GM10248 (cell line): ENCODE measurements at regions not wholly inside any gene's neighbourhood (a gene's known extent, or its start where the extent isn't known, plus 50 kb on each side); places are given as distances from the start of the nearest gene placed in this dataset.

Experiments
- CTCF ChIA-PET: fragments of 300-600 bp; sonication (Branson Sonifier 250); formaldehyde crosslinking; extraction: SDS; loops from one replicate; lab custom pipeline; 2021; ENCODE audit warnings: antibody characterized with exemption; lab: Yijun Ruan, JAX
- POLR2A ChIA-PET: fragments of 350-650 bp; sonication (Branson Sonifier 250); formaldehyde crosslinking; extraction: SDS; loops from one replicate; lab custom pipeline; 2020; ENCODE audit warnings: antibody characterized with exemption; lab: Yijun Ruan, JAX
- DNase-seq: peaks from one replicate; pipeline ENCODE4 v3.0.0; 2012; ENCODE audit errors: extremely low spot score
- TF ChIP-seq, protein P1 (sequence below): IDR thresholded peaks from 2 replicates; pipeline ENCODE4 v1.5.1; 2012; ENCODE audit warnings: mild to moderate bottlenecking, low read depth; ENCODE audit errors: extremely low read depth, missing control alignments, control extremely low read depth

DNA sequence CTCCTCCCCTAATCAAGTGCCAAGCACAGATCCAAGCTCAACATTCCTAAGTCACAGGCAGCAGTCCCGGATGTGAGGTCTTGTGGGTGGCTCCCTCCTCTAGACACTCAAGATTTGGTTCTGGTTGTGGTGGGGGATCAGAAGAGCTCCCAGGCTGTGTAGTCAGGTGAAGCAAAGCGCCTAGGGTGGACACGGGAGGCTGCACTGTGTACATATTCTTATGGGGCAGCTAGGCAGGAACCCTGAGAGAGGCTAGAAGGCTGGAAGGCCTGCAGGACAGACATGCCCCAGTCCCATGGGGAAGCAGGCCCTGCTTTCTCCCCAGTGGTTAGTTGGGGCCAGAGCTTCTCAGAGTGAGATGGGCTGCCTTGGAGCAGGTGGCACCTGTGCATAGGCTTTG is 118.9 kb downstream of the DDX3Y start:
- CTCF ChIA-PET: no interaction called here
- TF ChIP-seq, protein P1, sequence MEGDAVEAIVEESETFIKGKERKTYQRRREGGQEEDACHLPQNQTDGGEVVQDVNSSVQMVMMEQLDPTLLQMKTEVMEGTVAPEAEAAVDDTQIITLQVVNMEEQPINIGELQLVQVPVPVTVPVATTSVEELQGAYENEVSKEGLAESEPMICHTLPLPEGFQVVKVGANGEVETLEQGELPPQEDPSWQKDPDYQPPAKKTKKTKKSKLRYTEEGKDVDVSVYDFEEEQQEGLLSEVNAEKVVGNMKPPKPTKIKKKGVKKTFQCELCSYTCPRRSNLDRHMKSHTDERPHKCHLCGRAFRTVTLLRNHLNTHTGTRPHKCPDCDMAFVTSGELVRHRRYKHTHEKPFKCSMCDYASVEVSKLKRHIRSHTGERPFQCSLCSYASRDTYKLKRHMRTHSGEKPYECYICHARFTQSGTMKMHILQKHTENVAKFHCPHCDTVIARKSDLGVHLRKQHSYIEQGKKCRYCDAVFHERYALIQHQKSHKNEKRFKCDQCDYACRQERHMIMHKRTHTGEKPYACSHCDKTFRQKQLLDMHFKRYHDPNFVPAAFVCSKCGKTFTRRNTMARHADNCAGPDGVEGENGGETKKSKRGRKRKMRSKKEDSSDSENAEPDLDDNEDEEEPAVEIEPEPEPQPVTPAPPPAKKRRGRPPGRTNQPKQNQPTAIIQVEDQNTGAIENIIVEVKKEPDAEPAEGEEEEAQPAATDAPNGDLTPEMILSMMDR: no peak
- POLR2A ChIA-PET: no interaction called here
- no peak for DNase-seq

DNA sequence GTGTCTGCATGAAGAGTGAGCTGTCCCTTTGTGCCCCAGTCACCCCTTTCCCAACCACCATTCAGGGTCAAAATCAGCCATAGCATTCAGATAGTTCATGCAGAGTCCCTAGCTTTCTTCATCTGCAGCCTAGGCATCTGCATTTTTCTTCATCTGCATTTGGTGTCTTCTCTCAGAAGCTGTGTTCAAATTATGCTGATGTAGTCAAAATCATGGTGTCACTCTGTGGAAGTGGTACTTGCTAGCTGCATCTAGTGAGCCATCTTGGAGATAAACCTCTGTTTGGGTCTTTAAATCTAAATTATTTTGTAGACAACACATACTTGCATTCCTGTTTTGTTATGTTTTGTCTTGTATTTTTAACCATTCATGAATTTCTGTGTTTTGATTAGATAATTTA is 119.8 kb downstream of the DDX3Y start:
- POLR2A ChIA-PET: no interaction called here
- TF ChIP-seq, protein P1: no peak
- CTCF ChIA-PET: no interaction called here
- no peak for DNase-seq

DNA sequence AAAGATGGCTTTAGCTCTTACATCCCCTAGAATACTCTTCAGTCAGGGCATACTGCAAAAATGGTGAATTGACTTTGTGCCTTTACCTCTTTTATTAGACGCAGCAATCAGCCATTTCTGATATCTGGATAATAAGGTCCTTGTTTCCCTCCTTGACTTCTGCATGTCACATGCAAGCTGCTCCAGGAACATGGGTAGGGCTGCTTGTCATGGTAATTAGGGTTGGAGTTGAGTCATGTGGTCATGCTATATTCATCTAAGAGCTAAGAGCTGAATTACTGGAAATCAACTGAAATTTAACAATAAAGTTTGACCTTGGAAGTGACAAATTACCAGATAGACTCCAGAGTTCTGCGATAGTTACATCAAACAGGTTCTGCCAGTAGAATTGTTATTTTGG is 122.2 kb downstream of the DDX3Y start:
- TF ChIP-seq, protein P1: no peak
- CTCF ChIA-PET: interaction anchor here (2.3 kb wide), 1 partner anchor 14 kb away, joined by 7 read pairs; no protein-coding TSS in a partner anchor
- no peak for DNase-seq
- POLR2A ChIA-PET: no interaction called here

DNA sequence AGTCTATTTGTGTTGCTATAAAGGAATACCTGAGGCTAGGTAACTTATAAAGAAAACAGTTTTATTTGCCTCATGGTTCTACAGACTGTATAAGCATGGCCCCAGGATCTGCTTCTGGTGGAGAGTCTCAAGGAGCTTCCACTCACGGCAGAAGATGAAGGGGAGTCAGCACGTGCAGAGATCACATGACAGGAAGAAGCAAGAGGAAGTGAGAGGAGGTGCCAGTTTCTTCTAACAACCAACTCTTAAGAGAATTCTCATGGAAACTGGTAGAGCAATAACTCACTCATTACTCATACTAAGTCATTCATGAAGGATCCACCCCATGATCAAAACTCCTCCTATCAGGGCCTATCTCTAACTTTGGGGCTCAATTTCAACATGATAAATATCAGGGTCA is 135.6 kb downstream of the DDX3Y start:
- TF ChIP-seq, protein P1: no peak
- ChIA-PET CTCF (no interaction called here), POLR2A (no interaction called here)
- DNase-seq: no peak

DNA sequence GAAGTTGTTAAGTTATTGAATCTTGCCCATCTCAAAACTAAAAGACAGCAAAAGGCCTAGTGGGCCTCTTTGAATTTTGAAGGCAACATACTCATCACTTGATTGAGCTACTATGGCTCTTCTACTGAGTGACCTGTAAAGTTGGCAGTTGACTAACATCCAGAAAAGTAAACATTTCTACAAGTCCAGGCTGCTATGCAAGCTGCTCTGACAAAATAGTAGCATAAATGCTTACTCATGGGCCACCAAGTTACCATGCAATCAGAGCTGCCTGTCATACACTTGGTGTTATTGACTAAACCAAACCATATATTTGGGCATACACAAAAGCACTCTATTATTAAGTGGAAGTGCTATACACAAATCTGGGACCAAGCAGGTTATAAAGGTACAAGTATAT is 148.8 kb downstream of the DDX3Y start:
- CTCF ChIA-PET: no interaction called here
- TF ChIP-seq, protein P1: no peak
- POLR2A ChIA-PET: no interaction called here
- no peak for DNase-seq

DNA sequence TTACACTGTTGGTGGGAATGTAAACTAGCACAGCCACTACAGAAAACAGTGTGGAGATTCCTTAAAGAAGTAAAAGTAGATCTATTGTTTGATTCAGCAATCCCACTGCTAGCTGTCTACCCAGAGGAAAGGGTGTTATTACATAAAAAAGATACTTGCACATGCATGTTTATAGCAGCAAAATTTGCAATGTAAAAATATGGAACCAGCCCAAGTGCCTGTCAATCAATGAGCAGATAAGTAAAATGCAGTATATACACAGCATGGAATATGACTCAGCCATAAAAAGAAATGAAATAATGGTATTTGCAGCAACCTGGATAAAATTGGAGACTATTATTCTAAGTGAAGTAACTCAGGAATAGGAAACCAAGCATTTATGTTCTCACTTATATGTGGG is 161.7 kb downstream of the DDX3Y start:
- ChIA-PET CTCF (no interaction called here), POLR2A (no interaction called here)
- TF ChIP-seq, protein P1: no peak
- no peak for DNase-seq

DNA sequence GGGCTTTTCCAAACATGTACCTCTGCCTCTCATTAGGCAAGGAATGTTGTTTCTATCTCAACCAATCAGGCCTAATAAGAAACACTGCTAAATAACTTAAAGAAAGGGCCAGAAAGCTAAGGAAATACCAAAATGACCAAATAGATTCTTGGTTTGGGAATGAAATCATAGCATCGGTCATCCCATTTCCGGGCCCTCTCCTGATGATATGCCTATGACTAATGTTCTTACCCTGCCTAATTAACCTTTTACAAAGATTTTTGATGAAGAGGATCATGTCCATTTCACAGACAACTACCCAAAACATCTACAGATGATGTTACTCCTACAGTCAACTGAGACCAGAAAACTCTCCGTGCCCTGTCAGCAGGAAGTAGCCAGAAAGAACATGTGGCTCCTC is 164.0 kb downstream of the DDX3Y start:
- ChIA-PET CTCF (no interaction called here), POLR2A (no interaction called here)
- no peak for DNase-seq
- TF ChIP-seq, protein P1: no peak
